Bronchial epithelial cell (primary cell): ENCODE measurements at regions not wholly inside any gene's neighbourhood (a gene's known extent, or its start where the extent isn't known, plus 50 kb on each side); places are given as distances from the start of the nearest gene placed in this dataset.
A peak's percentile ranks its signal among the peaks of the same experiment; 100 is the strongest.

ENCODE experiments used
- DNase-seq: peaks from one replicate; pipeline ENCODE4 v3.0.0-alpha.2; 2010; ENCODE audit warnings: low read depth
- FAIRE-seq: peaks from 2 replicates; lab custom pipeline; 2011; peaks lifted over from hg19 to GRCh38; lab: Jason Lieb, UNC
- H3K27me3 ChIP-seq: 2 replicates; pipeline ENCODE4 v1.5.1; 2011; ENCODE audit warnings: low read length; ENCODE audit not compliant: control insufficient read depth, insufficient read depth
- H3K36me3 ChIP-seq: 2 replicates; pipeline ENCODE4 v1.5.1; 2011; ENCODE audit warnings: low read length; ENCODE audit not compliant: control insufficient read depth, insufficient read depth
- H3K4me3 ChIP-seq: 2 replicates; pipeline ENCODE4 v1.5.1; 2011; ENCODE audit warnings: mild to moderate bottlenecking, low read depth, low read length, control low read depth
- TF ChIP-seq, protein P1 (sequence below): IDR thresholded peaks from 2 replicates; pipeline ENCODE4 v1.5.1; 2011; ENCODE audit warnings: mild to moderate bottlenecking, moderate library complexity, low read length, control low read depth, inconsistent platforms; ENCODE audit not compliant: insufficient read depth, severe bottlenecking

DNA sequence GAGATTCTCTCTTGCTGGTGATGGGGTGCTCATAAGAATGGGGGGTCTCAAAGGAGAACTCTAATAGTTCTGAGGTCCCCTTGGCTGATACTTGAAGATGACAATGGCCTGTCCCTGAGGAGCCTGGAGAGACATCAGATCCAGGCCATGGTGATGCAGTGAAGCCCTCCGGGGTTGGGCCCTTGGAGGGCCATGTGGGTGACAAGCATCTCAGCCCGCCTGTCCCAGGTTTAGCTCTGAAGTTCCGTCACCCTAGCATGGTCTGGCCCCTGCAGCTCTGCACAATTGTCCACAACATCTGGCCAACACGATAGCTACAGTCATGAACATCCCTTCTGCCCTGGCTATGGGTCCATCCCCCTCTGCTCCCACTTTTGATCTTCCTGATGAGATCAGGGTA is 202.8 kb upstream of the HS6ST1 start:
- FAIRE-seq (no peak), DNase-seq (no peak)
- TF ChIP-seq, protein P1, sequence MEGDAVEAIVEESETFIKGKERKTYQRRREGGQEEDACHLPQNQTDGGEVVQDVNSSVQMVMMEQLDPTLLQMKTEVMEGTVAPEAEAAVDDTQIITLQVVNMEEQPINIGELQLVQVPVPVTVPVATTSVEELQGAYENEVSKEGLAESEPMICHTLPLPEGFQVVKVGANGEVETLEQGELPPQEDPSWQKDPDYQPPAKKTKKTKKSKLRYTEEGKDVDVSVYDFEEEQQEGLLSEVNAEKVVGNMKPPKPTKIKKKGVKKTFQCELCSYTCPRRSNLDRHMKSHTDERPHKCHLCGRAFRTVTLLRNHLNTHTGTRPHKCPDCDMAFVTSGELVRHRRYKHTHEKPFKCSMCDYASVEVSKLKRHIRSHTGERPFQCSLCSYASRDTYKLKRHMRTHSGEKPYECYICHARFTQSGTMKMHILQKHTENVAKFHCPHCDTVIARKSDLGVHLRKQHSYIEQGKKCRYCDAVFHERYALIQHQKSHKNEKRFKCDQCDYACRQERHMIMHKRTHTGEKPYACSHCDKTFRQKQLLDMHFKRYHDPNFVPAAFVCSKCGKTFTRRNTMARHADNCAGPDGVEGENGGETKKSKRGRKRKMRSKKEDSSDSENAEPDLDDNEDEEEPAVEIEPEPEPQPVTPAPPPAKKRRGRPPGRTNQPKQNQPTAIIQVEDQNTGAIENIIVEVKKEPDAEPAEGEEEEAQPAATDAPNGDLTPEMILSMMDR = no peak
- Histone ChIP-seq H3K27me3 (no peaks in the 10 kb centered on the region), H3K36me3 (no peaks in the 10 kb centered on the region), H3K4me3 (no peak overlapping the region)

DNA sequence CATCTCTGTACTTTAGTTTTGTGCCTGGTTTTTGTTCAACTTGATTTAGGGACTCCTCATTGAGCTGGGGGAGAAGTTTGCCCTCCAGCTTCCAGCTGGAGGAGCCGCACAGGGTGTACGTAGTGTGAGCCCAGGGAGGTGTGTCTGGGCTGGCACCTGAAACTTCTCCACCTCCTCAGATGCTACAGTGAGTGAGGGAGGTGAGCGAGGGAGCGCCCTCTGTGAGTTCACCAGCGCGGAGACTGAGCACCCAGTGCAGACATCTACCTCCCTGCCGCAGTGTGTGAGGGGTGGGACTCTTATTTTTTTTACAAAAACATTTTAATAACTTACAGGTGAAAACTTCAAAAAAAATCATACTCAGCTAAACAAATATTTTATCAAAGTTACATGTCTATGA is 204.2 kb upstream of the HS6ST1 start:
- FAIRE-seq = no peak
- H3K27me3 ChIP-seq = no peaks in the 10 kb centered on the region
- TF ChIP-seq, protein P1 = no peak

DNA sequence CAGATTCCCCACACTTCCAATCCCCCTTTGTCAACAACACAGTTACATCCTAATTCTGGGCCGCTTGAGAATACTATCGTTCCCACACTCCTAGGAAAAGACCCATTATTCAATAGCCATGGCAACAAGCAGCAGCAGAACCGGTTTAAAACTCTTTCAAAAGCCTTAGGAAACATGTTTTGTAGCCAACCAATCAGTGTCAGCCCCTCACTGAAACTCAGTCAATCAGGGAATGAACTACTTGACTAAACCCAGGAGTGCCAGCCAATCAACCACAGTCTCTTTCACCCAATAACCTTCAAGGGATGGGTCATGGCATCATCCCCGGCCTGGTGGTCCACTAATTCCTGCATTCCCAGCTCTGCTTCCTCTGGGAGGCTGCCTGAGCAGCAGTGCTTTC is 204.8 kb upstream of the HS6ST1 start:
- TF ChIP-seq, protein P1 = no peak
- H3K4me3 ChIP-seq = no peak overlapping the region
- FAIRE-seq (no peak), DNase-seq (no peak)
- H3K27me3 ChIP-seq = no peaks in the 10 kb centered on the region
- H3K36me3 ChIP-seq = no peaks in the 10 kb centered on the region

More for the DNA sequence above, 204.2 kb upstream of the HS6ST1 start:
- DNase-seq = no peak
- no peaks in the 10 kb centered on the region for H3K36me3 ChIP-seq
- no peak overlapping the region for H3K4me3 ChIP-seq

DNA sequence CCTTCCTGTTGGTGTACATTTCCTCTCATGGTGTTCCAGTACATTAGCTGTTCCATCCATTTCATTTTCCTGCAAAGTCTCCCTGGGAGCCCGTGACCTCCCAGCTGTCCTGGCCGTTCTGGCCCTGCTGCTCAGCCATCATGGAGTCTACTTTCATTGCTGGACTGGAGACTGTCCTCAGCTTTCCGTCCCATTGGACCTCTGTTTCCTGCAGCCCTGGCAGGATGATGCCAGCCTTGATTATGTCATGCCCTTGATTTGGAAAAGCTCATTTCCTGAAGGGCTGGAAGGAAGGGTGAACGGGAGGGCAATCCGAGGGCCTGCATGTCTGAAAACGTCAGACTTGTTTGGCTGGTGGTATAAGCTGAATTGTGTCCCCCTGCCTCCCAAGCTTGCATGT is 205.5 kb upstream of the HS6ST1 start:
- TF ChIP-seq, protein P1 = no peak
- Histone ChIP-seq H3K36me3 (no peaks in the 10 kb centered on the region), H3K4me3 (no peak overlapping the region), H3K27me3 (no peaks in the 10 kb centered on the region)
- FAIRE-seq (no peak), DNase-seq (no peak)

DNA sequence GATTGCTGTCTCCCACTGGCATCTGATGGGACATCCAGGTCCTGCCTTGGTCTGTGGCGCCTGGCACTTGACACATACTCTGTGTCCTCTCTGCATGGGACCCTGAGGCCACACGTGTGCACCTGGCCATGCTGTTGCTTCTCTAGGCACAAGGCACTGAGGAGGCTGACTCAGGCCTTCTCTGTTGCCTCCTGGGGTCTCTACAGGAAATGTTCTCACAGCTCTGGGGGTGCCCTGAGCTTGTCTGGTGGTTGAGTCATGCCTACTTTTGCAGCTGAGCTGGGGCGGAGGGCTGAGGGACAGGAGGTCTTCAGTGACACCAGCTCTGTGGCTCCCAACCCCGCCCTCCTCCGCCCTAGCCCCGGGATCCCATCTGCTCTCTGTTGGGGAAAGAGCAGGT is 207.0 kb upstream of the HS6ST1 start:
- Histone ChIP-seq H3K4me3 (no peak overlapping the region), H3K27me3 (no peaks in the 10 kb centered on the region), H3K36me3 (no peaks in the 10 kb centered on the region)
- TF ChIP-seq, protein P1 = no peak
- FAIRE-seq (no peak), DNase-seq (no peak)

DNA sequence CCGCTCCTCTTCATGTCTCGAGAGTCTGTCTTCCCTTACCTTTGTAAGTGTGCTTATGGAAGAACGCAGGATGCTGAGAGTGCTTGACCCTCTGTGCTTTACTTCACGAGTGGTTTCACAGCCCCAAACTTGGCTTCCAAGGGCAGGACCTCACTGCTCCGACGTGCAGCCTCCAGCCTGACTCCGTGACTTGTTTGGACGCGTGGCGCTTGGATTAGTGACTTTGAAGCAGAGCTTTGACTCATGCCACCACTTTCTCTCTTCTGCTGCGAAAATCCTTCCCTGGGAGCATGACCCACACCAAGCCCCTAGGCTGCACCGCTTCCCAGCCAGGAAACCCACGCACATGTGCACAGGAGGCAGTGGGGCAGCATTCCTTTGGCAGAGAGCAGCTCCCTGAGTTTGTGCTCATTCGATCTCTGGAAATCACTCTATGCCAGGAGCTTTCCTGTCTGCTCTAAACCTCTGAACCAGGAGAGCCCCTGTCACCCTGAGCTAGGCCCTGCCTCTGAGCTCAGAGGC is 207.8 kb upstream of the HS6ST1 start:
- Histone ChIP-seq H3K27me3 (no peaks in the 10 kb centered on the region), H3K4me3 (no peak overlapping the region), H3K36me3 (no peaks in the 10 kb centered on the region)
- TF ChIP-seq, protein P1 = no peak
- FAIRE-seq (no peak), DNase-seq (peak; percentile 40)
